Astrocyte (in vitro differentiated cells and primary cell): ENCODE measurements at regions not wholly inside any gene's neighbourhood (a gene's known extent, or its start where the extent isn't known, plus 50 kb on each side); places are given as distances from the start of the nearest gene placed in this dataset.

ENCODE experiments used
- CTCF ChIP-seq: IDR thresholded peaks from 2 replicates; pipeline ENCODE4 v1.5.1; 2011; ENCODE audit warnings: low read depth, mild to moderate bottlenecking, inconsistent platforms, low read length, moderate library complexity; ENCODE audit not compliant: insufficient read depth
- EZH2 ChIP-seq: IDR thresholded peaks from 2 replicates; pipeline ENCODE4 v1.6.1; 2012; ENCODE audit warnings: mild to moderate bottlenecking, low read length, inconsistent platforms; ENCODE audit not compliant: insufficient read depth

GRCh38 chr2:215874418-215874817 lies 138.9 kb downstream of the MREG start:
- TF ChIP-seq CTCF (no peak), EZH2 (no peak)
